NCI-H128 (cell line): ENCODE measurements at regions not wholly inside any gene's neighbourhood (a gene's known extent, or its start where the extent isn't known, plus 50 kb on each side); places are given as distances from the start of the nearest gene placed in this dataset.

ENCODE experiments used
- DNase-seq: peaks from one replicate; lab custom pipeline; 2025; ENCODE audit not compliant: unreplicated experiment; lab: John Stamatoyannopoulos, UW

- no peak for DNase-seq
These were observed 239.5 kb upstream of the POT1 start for GRCh38 chr7:125169088-125169487.

DNA sequence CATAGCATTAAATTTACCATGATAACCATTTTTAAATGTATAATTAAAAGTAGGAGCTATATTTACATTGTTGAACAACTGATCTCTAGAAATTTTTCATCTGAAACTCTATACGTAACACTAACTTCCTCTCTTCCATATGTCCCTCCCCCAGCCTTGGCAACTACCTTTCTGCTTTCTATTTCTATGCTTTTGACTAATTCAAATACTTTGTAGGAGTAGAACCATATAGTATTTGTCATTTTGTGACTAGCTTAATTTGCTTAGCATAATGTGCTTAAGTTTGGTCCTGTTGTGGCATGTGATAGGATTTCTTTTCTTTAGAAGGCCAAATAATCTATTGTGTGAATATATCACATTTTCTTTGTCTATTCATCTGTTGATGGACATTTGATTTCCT is 225.3 kb upstream of the POT1 start:
- no peak for DNase-seq

DNA sequence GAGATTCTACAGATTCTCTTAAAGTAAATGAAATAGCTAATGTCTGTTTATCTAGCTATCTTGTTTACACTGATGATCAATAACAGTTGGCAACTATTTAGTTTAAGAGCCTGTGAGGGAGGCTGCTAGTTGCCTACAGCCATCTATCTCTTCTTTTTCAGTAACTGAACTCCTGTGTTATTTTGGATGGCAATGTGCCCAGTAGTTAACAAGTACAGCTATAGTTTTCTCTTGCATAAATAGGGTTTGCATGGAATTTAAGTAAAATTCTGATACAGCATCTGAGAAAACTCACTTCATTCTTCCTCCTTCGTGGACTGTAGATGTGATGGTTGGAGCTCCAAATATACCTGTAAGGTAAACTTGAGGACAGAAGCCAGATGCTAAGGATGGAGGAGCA is 219.5 kb upstream of the POT1 start:
- DNase-seq: no peak

GRCh38 chr7:125147047-125147446 is 217.4 kb upstream of the POT1 start:
- DNase-seq: no peak

GRCh38 chr7:125136755-125137532 is 207.3 kb upstream of the POT1 start:
- no peak for DNase-seq

- no peak for DNase-seq
These were observed 206.7 kb upstream of the POT1 start for GRCh38 chr7:125136341-125136740.

DNA sequence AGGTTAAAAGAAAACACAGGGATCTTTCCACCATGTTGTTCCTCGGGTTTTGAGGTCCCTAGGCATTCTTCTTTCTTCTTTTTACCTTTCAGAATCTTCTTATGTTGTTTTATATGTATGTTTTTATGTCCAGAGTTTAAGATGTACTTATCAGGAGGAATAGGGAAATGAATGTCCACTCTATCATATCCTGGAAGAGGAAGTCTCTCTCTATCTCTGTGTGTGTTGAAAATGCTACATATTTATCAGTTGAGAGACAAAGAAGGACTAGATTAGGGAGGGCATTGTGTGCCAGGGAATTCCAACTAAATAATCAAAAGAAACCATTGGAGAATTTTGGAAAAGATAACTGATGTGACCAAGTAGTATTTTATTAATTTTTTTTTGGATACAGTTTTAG is 200.5 kb upstream of the POT1 start:
- no peak for DNase-seq

DNA sequence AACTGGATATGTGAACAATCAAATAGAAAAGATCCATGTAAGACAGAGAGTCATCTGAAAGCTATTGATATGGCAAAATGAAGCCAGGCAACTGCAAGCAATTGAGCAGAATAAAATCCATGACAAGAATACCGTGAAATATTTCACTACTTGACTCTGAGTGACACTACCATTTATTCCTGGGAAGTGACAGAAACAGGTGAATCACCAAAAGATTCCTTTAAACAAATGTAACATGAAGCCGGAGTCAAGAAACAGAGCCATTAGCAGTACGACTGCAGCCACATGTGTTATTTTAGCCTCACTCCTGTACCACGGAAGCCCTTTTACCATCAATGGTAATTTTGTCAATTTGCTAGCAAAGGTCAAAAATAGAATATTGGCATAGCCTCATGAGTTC is 197.7 kb upstream of the POT1 start:
- DNase-seq: no peak

DNA sequence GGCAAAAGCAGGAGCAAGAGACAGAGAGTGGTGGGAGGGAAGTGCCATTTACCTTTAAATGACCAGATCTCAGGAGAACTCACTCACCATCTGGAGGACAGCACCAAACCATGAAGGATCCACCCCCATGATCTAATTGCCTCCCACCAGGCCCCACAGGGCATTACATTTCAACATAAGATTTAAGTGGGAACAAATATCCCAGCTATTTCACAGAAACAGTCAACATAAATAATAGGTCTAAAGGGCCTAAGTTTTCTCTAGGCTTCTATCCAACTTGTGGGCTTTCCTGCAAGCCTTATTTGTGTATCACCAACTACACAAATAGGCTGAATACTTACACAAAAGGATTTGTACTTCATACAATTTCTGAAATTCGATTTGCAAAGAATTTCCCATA is 196.8 kb upstream of the POT1 start:
- no peak for DNase-seq

DNA sequence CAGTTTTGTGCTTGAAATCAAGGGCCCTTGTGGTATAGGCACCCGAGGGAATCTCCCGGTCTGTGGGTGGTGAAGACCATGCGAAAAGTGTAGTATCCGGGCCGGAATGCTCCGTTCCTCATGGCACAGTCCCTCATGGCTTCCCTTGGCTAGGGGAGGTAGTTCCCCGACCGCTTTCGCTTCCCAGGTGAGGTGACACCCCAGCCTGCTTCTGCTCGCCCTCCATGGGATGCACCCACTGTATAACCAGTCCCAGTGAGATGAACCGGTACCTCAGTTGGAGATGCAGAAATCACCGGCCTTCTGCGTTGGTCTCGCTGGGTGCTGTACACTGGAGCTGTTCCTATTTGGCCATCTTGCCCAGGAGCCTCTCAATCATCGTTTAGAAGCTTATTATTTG is 195.7 kb upstream of the POT1 start:
- DNase-seq: no peak

- DNase-seq: no peak
These were observed 192.5 kb upstream of the POT1 start for GRCh38 chr7:125122173-125122572.

DNA sequence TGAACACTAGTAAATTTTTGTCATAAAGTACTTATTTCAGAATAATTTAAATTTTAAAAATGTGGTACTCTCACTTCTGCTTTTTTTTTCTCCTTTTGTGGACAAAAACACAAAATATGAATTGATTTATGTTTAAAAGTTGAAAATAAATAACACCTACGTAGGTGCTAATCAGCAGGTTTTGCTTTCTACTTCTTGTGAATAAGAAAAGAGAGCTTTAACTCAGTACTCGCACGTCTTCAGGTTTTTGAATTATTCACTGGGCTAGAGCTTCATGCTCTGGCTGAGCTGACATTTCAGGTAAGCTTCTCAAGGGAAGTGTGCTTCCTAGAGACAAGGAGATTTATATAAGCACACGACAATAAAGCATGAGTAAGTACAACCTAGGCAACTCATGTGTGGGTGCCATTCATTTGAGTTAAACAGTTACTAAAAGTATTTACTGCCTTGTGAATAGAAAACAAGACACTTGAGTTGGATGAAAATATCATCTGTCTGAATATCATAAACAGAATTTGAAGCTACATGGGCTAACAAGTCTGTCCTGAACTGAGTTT is 190.0 kb upstream of the POT1 start:
- no peak for DNase-seq

GRCh38 chr7:125118444-125118843 is 188.8 kb upstream of the POT1 start:
- no peak for DNase-seq

- no peak for DNase-seq
These were observed 183.2 kb upstream of the POT1 start for GRCh38 chr7:125112850-125113249.

DNA sequence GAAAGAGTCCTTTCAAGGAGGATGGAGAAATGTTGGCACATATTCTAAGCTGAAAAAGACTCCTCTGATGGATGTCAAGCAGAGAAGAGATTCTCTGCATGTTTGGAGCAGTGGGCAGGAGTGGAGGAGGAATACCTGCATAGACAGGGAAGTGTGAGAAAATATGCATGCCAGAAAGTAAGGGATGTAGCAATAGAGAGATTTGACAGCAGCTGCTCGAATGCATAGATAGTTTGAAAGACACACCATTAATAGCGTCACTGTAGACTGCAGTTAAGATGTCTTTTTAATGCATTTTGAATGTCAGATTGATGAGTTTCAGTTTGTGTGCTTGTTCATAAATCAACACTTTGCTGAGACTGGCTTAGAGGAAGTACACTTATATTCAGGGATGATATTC is 169.9 kb upstream of the POT1 start:
- no peak for DNase-seq

- DNase-seq: no peak
These were observed 168.8 kb upstream of the POT1 start for GRCh38 chr7:125098377-125098970.

DNA sequence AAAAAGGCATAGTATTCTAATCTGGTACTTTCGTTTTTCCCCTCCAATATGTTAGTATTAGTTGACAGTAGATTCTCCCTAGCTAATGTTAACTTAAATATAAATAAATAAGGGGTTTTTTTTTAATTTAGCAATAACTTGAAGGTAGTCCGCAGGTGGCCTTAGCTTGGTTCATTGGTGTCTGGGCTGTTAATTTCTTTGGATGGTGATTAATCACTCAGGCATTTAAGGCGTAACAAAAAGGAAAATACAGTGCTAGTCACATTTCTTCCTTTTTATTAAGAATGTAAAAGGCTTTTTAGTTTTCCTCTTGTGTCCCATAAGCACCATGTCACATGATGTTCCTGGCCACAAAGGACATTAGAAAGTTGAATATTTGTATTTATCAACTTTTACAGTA is 161.0 kb upstream of the POT1 start:
- DNase-seq: no peak

DNA sequence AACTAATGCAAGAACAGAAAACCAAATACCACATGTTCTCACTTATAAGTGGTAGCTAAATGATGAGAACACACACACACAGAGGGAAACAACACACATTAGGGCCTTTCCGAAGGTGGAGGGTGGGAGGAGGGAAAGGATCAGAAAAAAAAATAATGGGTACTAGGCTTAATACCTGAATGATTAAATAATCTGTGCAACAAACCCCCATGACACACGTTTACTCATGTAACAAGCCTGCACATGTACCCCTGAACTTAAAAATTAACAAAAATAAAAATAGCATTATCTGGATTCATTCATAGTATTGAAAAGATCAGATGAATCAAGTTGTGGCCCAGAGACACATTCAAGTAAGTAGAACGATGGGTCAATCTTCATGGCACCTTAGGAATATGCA is 159.5 kb upstream of the POT1 start:
- no peak for DNase-seq

DNA sequence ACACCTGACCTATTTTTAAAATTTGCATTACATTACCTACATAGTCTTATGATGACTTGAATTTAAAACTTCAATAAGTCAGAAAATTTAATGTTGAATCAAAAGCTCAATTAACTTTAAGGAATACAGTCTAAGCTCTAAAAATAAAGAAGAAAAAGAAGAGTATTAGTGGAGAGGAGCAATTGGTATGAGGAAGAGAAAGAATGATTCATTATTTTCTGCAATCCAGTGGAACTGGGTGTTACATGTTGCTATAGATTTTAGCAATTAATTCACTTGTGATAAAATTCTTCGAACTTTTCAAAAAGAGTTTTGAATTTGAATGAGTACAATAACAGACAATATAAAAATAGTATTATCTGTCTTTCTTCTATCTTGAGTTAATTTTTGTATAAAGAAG is 158.9 kb upstream of the POT1 start:
- no peak for DNase-seq

GRCh38 chr7:125085084-125085483 is 155.5 kb upstream of the POT1 start:
- no peak for DNase-seq

- DNase-seq: no peak
These were observed 154.6 kb upstream of the POT1 start for GRCh38 chr7:125084196-125084595.

- no peak for DNase-seq
These were observed 144.5 kb upstream of the POT1 start for GRCh38 chr7:125074141-125074540.

DNA sequence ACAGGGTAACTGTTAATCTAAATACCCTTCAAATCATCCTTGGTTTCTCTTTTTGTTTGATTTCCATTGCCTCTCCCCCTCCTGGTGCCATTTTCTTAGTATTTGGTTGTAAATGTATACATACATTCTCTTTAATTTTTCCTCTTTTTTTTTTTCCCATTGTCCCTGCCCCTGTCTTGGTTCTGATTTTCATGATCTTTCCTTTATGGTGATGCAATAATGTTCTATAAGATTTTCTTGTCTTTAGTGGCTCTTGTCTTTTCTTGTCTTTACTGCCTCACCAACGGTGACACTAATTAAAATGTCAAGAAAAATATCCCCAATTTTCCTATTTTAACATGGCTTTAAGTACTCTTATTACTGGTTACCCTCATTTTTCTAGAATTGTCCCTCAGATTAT is 135.9 kb upstream of the POT1 start:
- DNase-seq: no peak
